Esophagus muscularis mucosa (tissue), 2 donors: ENCODE measurements at regions not wholly inside any gene's neighbourhood (a gene's known extent, or its start where the extent isn't known, plus 50 kb on each side); places are given as distances from the start of the nearest gene placed in this dataset.
"Not testable (repeated sequence)": the region's sequence is repeated elsewhere in the genome, so short reads cannot be mapped to it uniquely, and the experiment has no call there.

ENCODE experiments used
- POLR2A ChIP-seq: fragments of 450-650 bp; IDR thresholded peaks from one replicate; pipeline ENCODE4 v1.6.1; 2017; ENCODE audit warnings: antibody characterized with exemption, moderate library complexity, mild to moderate bottlenecking, low read depth
- POLR2AphosphoS5 ChIP-seq, 2 donors: sonication (generic); formaldehyde crosslinking; IDR thresholded peaks; one replicate each; pipeline ENCODE4 v1.6.1; 2017; ENCODE audit warnings: antibody characterized with exemption in 2 of 2

- TF ChIP-seq POLR2A; POLR2AphosphoS5 (IDR thresholded peaks at IDR 0.05): not testable (repeated sequence)
Measured at GRCh38 chr11:81769906-81770305, 963.8 kb downstream of the FAM181B start.
